IMR-90 (cell line): ENCODE measurements at regions not wholly inside any gene's neighbourhood (a gene's known extent, or its start where the extent isn't known, plus 50 kb on each side); places are given as distances from the start of the nearest gene placed in this dataset.

ENCODE experiments used
- BHLHE40 ChIP-seq: fragments of 150-350 bp; IDR thresholded peaks from 2 replicates; pipeline ENCODE4 v1.6.1; 2016; ENCODE audit warnings: mild to moderate bottlenecking, low read depth, low read length
- CEBPB ChIP-seq: IDR thresholded peaks from 2 replicates; pipeline ENCODE4 v1.6.1; 2012; ENCODE audit warnings: low read depth, low read length, improper control_type of control experiment
- CHD1 ChIP-seq: IDR thresholded peaks from 2 replicates; pipeline ENCODE4 v1.6.1; 2012; ENCODE audit warnings: low read depth, low read length, improper control_type of control experiment
- CTCF ChIP-seq: conservative IDR thresholded peaks from 2 replicates; pipeline ENCODE4 v1.5.1; 2012; ENCODE audit warnings: mild to moderate bottlenecking, low read depth, low read length, improper control_type of control experiment
- FOS ChIP-seq: fragments of 150-350 bp; IDR thresholded peaks from 2 replicates; pipeline ENCODE4 v1.6.1; 2016; ENCODE audit warnings: low read depth, low read length
- MAFK ChIP-seq: IDR thresholded peaks from 2 replicates; pipeline ENCODE4 v1.6.1; 2012; ENCODE audit warnings: low read depth, low read length, improper control_type of control experiment
- NFE2L2 ChIP-seq: fragments of 150-350 bp; IDR thresholded peaks from 2 replicates; pipeline ENCODE4 v1.6.1; 2016; ENCODE audit warnings: low read depth, mild to moderate bottlenecking, low read length
- POLR2A ChIP-seq: IDR thresholded peaks from 2 replicates; pipeline ENCODE4 v1.6.1; 2012; ENCODE audit warnings: mild to moderate bottlenecking, low read depth, low read length
- RFX5 ChIP-seq: IDR thresholded peaks from 2 replicates; pipeline ENCODE4 v1.8.0; 2012; ENCODE audit warnings: low read depth, mild to moderate bottlenecking, low read length, moderate library complexity

DNA sequence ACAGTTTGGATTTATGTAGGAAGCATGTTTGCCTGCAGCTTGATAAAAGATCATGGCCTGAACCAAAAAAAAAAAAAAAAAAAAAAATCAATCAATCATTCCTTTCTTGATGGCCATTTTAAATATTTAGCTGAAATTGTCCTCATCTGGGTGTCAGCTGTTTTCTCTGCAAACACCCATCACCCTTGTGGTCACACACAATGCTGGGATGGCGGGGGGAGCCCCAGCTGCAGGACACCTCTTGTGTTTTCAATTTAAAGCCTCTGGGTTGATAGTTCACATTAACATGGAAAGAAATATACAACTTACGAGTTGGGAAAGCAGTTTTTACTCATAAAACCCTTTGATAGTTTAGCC, 160.4 kb downstream of the ZFP64 start:
- TF ChIP-seq POLR2A = no peak
- no peak for TF ChIP-seq CTCF
- no peak for TF ChIP-seq RFX5
- TF ChIP-seq NFE2L2 = no peak
- TF ChIP-seq CHD1 = no peak
- no peak for TF ChIP-seq BHLHE40
- no peak for TF ChIP-seq MAFK
- no peak for TF ChIP-seq CEBPB
- no peak for TF ChIP-seq FOS
